Erythroblast (primary cell): ENCODE measurements at regions not wholly inside any gene's neighbourhood (a gene's known extent, or its start where the extent isn't known, plus 50 kb on each side); places are given as distances from the start of the nearest gene placed in this dataset.

ENCODE experiments used
- DNase-seq, 2 experiments: peaks; one replicate each; lab custom pipeline; 2025; lab: John Stamatoyannopoulos, UW
- GATA1 ChIP-seq: IDR thresholded peaks from 2 replicates; pipeline ENCODE4 v1.6.1; 2011; ENCODE audit warnings: low read depth, mild to moderate bottlenecking, control low read depth, low read length, moderate library complexity
- POLR2A ChIP-seq: IDR thresholded peaks from 2 replicates; pipeline ENCODE4 v1.6.1; 2011; ENCODE audit warnings: mild to moderate bottlenecking, low read length

DNA sequence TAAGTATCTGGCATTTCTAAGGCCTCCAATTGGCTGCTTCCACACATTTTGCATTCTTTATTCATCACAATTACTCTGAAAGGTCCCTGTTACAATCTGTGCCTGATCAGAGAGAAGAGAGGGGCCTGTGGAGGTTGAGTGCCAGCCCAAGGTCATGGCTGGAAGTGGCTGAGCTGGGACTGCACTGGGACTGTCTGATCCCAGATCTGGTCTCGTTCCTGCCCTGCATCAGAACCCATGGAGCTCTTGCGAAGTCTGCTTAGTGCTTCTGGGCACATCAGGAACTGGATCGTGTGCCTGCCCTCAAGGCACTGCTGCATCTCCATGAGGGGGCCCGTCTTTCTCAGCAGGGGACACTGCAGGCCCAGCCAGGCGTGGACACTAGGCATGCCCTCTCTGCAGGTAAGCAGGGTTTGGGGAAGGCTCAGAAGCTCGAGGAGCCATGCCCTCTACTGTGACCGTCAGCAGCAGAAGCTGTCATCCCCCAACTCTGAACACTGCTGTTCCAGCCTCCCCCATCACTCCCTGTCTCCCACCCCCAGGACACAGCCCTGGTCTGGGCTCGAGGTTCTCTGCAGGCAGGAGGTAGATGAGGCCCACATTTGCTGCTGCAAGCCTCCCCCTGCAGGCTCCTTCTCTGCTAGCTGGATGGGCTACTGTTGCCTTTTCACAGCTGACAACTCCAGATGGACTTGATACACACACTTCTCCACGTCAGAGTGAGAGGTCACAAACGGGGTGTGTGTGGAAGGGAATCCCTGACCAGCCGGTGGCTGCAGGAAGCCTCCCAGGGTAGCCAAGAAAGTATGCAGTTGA, 96.5 kb upstream of the PRR23E start:
- no peak for DNase-seq
- TF ChIP-seq POLR2A (no peak), GATA1 (no peak)

DNA sequence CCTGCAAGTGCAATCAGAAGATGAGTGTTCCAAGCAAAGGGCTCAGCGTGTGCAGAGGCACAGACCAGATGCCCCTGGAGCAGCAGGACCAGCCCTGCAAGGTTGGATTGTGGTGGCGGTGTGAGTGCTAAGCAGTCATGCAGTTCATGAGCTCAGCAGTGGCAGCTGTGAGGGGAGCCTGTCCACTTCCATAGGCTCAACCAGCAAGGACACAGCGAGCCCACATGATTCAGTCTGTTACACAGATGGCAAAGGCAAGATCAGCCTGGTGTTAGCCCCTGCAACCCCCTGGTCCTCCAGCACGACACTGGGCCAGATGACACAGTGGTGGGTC, 95.9 kb upstream of the PRR23E start:
- no peak for TF ChIP-seq POLR2A
- TF ChIP-seq GATA1, result no peak
- DNase-seq, result no peak

DNA sequence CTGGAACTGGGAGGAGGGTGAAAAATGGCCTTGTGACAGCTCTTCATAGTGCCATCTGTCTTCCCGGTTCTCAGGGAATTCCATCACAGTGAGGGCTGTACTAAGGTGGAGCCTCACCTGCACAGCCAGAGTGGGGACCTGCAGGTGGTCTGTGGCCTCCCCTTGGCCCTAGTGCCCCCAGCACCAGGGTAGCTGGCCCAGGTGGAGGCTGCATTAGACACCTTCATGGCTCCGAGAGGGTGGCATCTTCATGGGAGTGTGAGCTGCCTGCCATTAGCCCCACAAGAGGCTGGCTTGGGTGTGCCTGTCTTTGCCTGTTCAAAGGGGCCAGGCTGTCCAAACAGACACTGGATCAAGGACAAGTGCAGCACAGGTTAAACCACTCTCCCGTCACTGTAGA, 95.5 kb upstream of the PRR23E start:
- DNase-seq, result no peak
- TF ChIP-seq GATA1, result no peak
- no peak for TF ChIP-seq POLR2A

DNA sequence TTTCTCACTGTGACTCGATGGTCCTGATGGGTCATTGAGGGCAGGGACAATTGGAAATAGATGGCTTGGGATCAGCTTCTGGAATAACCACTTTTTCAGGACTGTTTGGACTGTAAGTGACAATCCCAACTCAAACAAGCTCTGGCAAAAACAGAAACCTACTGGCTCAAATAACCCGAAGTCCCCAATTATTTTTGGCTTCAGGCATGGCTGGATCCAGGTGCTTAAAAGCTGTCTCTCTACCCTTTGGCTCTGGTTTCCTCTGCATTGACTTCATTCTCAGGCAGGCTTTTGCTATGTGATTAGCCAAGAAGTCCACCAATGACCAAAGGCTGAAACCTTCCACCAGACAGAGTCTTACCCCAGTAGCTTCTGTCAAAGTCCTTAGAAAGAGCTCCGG, 92.9 kb upstream of the PRR23E start:
- no peak for TF ChIP-seq POLR2A
- TF ChIP-seq GATA1, result no peak
- DNase-seq, result no peak

DNA sequence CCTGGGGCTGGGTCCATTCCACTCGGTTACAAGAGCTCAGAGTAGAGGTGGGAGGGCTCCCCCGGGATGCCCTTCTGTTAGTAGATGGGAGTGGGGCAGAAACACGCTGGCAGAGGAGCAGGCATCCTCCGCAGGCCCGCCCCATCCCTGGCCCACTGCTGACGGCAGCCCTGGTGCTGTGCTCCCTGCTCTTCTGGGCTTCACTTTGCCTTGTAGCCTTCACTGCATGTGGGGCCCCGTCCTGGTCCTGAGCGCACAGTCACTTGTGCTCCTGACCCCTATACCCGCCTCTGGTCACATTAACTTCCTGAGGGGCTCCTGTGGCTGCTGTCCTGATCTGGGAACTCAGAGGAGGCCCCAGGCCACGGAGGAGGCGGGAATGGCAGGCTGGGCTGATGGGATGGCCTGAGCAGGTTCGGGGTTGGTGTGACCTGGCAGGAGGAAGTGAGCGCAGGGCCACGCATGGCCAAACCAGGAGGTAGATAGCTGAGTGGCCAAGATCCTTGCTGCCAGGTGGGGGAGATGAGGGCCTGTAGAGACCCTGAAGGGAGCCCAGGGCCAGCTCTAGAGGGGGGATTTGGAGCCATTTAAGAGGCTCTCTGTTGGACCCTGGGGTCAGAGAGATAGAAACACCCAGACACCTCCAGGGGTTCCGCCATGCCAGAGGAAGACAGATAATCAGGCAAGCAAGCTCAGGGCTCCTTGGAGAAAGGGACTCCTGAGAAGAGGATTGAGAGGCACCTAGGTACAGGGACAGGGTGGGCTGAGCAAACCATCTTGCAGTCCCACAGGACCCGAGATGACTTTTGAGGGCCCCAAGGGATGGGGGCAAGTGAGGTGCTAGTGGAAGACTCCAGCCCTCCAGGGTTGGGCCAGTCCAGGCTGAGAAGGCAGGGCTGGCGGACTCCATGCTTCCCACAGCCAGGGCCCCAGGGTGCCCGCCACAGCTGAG, 92.2 kb upstream of the PRR23E start:
- no peak for DNase-seq
- TF ChIP-seq POLR2A (no peak), GATA1 (no peak)

DNA sequence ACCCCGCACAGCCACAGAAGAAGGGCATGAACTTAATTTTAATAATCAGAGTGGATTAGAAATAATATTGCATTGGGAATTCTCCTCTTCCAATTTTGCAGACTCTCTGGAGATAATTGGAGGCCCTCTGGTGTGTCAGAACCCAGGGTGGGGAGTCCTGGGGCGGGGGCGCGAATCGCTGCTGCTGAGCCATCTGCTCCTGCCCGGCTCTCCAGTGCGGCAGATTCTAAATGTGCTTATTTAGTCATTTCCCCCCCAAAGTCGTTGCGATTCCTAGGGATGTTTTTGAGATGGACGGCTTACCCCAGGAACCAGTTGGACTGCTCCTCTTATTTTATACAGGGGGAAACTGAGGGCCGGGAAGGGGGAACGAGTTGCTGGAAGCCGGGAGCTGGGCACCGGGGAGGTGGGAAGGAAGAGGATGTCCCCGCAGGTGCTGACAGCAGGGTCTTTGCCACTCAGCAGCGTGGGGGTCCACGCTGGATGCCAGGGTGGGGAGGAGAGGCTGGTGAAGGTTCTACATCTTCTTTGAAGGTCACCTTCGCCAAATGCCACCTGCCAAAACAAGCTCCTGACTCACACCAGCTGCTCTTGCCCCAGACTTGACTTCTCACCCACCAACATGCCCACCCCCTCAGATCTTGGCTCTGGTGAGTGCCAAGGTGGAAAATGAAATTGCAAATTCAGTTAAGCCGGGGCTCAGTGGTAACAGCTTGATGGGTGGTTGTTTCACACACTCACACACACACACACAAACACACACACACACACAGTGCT, 91.3 kb upstream of the PRR23E start:
- TF ChIP-seq GATA1 (no peak), POLR2A (no peak)
- no peak for DNase-seq

DNA sequence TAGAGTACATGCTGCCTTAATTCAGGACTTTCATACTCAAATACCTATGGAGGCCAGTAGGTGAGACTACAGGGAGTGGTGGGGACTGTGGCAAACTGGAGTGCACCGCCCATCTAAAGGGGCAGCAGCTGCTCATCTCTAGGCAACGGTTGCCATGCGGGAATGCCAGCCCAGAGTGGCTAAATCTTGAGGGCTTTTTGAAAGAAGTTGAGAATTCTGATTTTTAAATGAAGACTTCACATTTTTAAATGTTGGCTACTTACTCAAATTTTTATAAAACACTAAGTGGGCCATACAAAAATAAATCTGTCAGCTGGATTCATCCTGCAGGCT, 90.8 kb upstream of the PRR23E start:
- DNase-seq, result no peak
- TF ChIP-seq POLR2A (no peak), GATA1 (no peak)

DNA sequence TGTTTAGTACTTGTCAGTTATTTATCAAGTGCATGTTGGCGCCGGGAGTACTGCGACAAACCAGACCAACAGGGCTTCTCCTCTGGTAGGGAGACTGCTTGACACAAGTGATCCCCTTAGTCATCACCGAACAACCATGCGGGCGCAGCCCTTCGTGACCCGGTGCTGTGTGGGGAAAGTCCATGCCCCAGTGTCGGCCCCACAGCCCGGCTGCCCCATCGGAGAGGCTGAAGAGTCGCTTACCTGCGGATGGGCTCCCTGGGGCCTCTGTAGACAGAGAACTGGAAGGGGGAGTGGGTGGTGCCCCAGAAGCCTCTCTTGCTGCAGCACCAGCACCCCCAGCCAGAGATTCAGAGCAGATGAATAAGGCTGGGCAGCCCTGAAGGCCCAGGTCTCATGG, 90.3 kb upstream of the PRR23E start:
- no peak for DNase-seq
- TF ChIP-seq GATA1 (no peak), POLR2A (no peak)

DNA sequence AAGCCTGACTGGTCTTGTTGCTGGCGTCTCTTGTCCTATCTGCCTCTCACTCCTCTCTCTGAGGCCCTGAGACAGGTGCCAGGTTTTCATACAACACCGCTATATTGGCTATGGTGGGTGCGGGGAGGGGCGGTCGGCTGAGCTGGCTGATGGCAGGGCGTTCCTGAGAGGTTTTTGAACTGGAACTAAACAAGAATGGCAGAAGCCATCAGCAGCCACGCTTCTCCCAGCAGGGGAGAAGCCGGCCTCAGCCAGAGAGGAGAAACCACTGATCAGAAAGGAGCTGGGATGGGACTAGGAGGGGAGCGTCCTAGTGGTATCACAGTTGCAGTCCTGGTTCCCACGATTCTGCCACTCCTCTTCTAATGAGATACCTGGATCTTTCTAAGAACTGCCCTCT, 89.9 kb upstream of the PRR23E start:
- no peak for DNase-seq
- TF ChIP-seq POLR2A (no peak), GATA1 (no peak)

DNA sequence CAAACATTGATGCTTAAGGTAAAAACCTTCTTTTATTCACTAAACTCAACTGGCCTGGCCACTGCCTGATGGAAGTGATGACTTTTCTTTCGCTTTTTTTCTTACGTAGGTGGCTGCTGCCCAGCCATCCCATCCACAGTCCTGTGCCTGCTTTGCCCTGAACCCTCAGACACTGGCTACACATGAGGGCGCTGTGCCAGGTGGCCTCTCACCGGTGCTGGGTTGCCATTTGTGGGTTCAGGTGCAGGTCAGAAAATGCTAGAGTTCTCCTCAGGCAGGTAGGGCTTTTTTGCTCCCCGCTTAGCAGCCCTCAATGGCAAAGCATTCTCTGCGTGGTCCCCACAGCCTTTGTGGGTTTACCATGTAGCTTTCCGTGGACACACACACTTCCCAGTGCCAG, 88.3 kb upstream of the PRR23E start:
- TF ChIP-seq GATA1 (no peak), POLR2A (no peak)
- DNase-seq, result no peak

DNA sequence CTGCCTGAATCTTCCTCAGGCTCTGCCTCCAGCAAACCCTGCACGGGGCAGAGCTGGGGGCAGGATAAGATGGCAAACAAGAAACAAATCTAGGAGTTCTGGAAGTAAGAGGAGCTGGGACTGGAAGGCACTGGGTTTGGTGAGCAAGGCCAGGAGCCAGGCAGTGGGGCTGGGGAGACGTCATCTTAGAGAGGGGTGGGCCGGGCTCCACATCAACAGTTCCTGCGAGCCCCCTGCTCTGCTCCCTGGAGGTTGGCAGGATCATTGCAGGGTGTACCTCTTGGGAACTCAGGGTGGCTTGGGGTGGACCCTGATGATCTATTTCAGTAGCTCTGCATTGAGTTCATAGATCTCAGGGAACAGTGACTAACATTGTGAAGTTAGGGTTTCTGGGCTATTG, 87.3 kb upstream of the PRR23E start:
- TF ChIP-seq POLR2A, result no peak
- no peak for DNase-seq

DNA sequence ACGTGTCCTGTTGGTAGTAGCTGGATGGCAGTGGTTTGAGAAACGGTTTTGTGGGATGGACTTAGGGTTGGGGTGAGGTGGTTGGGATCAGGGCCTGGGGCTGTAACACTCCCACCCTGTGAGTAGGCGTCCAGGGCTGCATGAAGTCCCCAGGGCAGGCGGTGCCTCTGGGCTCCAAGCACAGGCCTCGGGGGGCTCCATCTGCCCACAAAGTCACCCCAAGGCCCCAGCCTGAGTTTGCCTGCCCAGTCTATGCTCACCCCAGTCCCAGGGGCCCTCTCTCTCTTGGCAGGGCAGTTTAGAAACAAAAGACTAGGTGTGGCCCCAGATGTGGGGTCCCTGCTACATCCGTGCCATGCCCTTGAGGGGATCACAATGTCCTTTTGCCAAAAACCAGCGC, 86.9 kb upstream of the PRR23E start:
- TF ChIP-seq GATA1 (no peak), POLR2A (no peak)
- DNase-seq, result no peak

DNA sequence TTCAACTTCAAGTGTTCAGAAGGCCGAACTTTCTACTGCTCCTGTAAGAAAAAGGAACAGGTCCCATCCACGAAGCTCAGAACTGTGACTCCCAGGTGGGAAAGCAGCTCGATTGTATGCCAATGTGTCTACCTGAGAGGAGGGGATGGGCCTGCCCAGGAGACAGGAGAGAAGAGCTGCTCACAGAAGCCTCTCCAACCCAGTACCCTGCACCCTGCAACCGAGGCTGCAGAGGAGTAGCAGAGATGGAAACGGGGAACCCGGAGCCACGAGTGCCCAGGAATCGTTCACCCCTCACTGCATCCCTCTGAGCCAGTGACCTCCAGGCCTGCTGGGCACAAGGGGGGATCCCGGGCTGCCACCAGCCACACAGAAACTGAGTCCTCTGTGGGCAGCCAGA, 86.5 kb upstream of the PRR23E start:
- DNase-seq, result no peak
- no peak for TF ChIP-seq GATA1
- TF ChIP-seq POLR2A, result no peak

DNA sequence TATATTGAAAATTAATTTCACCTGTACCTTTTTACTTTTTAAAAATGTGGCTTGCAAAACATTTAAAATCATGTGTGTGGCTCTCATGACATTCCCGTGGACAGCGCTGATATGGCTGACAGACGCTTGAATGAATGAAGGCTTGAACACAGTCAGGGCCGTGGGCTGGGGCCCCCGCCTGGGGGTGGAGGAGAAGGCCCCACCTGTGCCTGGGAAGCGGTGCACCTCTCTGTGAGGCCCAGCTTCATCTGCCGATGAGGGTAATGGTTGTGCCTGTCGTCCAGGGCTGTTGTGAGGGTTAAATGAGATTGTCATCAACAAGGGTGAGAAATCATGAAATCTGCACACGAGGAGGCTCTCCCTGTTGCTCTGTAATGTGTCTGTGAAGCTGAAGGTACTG, 85.9 kb upstream of the PRR23E start:
- no peak for DNase-seq
- no peak for TF ChIP-seq POLR2A
- no peak for TF ChIP-seq GATA1
